Mammary epithelial cell (primary cell): ENCODE measurements at regions not wholly inside any gene's neighbourhood (a gene's known extent, or its start where the extent isn't known, plus 50 kb on each side); places are given as distances from the start of the nearest gene placed in this dataset.

Experiments used
- EZH2 ChIP-seq: IDR thresholded peaks from 2 replicates; pipeline ENCODE4 v1.6.1; 2012; ENCODE audit warnings: low read length, inconsistent platforms, borderline replicate concordance
- TF ChIP-seq, protein P1 (sequence below), 2 donors: IDR thresholded peaks in 1 of 2; conservative IDR thresholded peaks in 1 of 2; 2 replicates each; pipeline ENCODE4 v1.5.1; 2011 to 2012; ENCODE audit warnings: inconsistent platforms in 2 of 2, low read length in 2 of 2, mild to moderate bottlenecking in 2 of 2, control low read depth in 1 of 2, low read depth in 1 of 2; ENCODE audit not compliant: insufficient read depth in 1 of 2; ENCODE audit errors: extremely low read depth in 1 of 2

DNA sequence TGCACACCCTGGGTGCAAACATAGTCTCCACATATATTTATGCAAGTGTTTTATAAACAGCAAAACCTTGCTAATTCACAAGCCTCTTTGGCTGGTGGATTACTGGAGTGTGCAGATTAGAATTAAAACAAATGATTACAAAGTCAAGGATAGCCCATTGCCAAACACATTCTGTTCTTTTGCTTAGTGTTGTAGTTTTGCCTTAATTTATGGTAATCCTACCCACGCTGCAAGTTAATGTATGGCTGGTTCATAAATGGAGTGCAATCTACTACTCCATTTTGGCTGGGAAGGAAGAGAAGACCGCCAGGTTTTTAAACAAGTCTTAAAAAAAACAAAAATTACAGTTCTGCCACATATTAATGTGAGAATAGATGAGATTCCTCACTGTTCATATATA lies 883.1 kb upstream of the KLHL29 start:
- TF ChIP-seq, protein P1, sequence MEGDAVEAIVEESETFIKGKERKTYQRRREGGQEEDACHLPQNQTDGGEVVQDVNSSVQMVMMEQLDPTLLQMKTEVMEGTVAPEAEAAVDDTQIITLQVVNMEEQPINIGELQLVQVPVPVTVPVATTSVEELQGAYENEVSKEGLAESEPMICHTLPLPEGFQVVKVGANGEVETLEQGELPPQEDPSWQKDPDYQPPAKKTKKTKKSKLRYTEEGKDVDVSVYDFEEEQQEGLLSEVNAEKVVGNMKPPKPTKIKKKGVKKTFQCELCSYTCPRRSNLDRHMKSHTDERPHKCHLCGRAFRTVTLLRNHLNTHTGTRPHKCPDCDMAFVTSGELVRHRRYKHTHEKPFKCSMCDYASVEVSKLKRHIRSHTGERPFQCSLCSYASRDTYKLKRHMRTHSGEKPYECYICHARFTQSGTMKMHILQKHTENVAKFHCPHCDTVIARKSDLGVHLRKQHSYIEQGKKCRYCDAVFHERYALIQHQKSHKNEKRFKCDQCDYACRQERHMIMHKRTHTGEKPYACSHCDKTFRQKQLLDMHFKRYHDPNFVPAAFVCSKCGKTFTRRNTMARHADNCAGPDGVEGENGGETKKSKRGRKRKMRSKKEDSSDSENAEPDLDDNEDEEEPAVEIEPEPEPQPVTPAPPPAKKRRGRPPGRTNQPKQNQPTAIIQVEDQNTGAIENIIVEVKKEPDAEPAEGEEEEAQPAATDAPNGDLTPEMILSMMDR (conservative IDR thresholded peaks at IDR 0.05 in 1 of 2, IDR thresholded peaks at IDR 0.05 in 1 of 2; ENCODE audit: extremely low read depth in 1 of 2, insufficient read depth in 1 of 2, low read depth in 1 of 2, low read length in 2 of 2), result no peak
- TF ChIP-seq EZH2, result no peak
